Endodermal cell (in vitro differentiated cells): ENCODE measurements at regions not wholly inside any gene's neighbourhood (a gene's known extent, or its start where the extent isn't known, plus 50 kb on each side); places are given as distances from the start of the nearest gene placed in this dataset.

Experiments used
- DNase-seq: peaks from one replicate; pipeline ENCODE4 v3.0.0-alpha.2; 2017
- H3K27ac ChIP-seq: 2 replicates; pipeline ENCODE4 v1.5.1; 2013; ENCODE audit warnings: mild to moderate bottlenecking, low read depth, low read length, moderate library complexity
- H3K27me3 ChIP-seq: 2 replicates; pipeline ENCODE4 v1.6.1; 2013; ENCODE audit warnings: mild to moderate bottlenecking, low read length, moderate library complexity; ENCODE audit not compliant: insufficient read depth, control insufficient read depth, poor library complexity, severe bottlenecking
- H3K36me3 ChIP-seq: 2 replicates; pipeline ENCODE4 v1.7.0; 2013; ENCODE audit warnings: mild to moderate bottlenecking, low read length, moderate library complexity; ENCODE audit not compliant: control insufficient read depth, insufficient read depth
- H3K4me1 ChIP-seq: one replicate; pipeline ENCODE4 v1.7.0; 2013; ENCODE audit warnings: low read length; ENCODE audit not compliant: control insufficient read depth, insufficient read depth
- H3K4me3 ChIP-seq: 2 replicates; pipeline ENCODE4 v1.5.1; 2013; ENCODE audit warnings: mild to moderate bottlenecking, low read length, moderate library complexity
- H3K9ac ChIP-seq: 2 replicates; pipeline ENCODE4 v1.6.1; 2013; ENCODE audit warnings: mild to moderate bottlenecking, low read length, moderate library complexity; ENCODE audit not compliant: poor library complexity, severe bottlenecking; ENCODE audit errors: extremely low read depth
- H3K9me3 ChIP-seq: 2 replicates; pipeline ENCODE4 v1.6.1; 2013; ENCODE audit warnings: mild to moderate bottlenecking, low read length, moderate library complexity; ENCODE audit not compliant: control insufficient read depth
- H3K27ac Mint-ChIP-seq: 2 replicates; pipeline ENCODE4 v1.8.0; 2020; ENCODE audit warnings: mixed read lengths
- H3K27me3 Mint-ChIP-seq: 2 replicates; pipeline ENCODE4 v1.8.0; 2021; ENCODE audit warnings: mild to moderate bottlenecking, mixed read lengths; ENCODE audit not compliant: insufficient read depth
- H3K36me3 Mint-ChIP-seq: 2 replicates; pipeline ENCODE4 v1.8.0; 2020; ENCODE audit warnings: low read depth, mixed read lengths
- H3K4me1 Mint-ChIP-seq: 2 replicates; pipeline ENCODE4 v1.8.0; 2020; ENCODE audit warnings: mixed read lengths
- H3K4me3 Mint-ChIP-seq: 2 replicates; pipeline ENCODE4 v1.8.0; 2020; ENCODE audit warnings: mild to moderate bottlenecking, moderate library complexity, mixed read lengths
- H3K9me3 Mint-ChIP-seq: 2 replicates; pipeline ENCODE4 v1.8.0; 2020; ENCODE audit warnings: mild to moderate bottlenecking, mixed read lengths
- CTCF ChIP-seq: fragments of 200-600 bp; sonication (generic); conservative IDR thresholded peaks from 2 replicates; pipeline ENCODE4 v1.5.0; 2021; ENCODE audit warnings: antibody characterized with exemption, mild to moderate bottlenecking
- WGBS, 2 experiments: methylation state at CpG; one replicate each; pipeline versions ENCODE4 v1.1.5 to v1.1.7; 2013; ENCODE audit warnings: missing lambda C conversion rate in 2 of 2, mixed read lengths in 1 of 2; ENCODE audit not compliant: insufficient coverage in 1 of 2, insufficient read length in 1 of 2; 5-methylcytosine and 5-hydroxymethylcytosine counted together

GRCh38 chr2:240310645-240311044 lies 124.8 kb upstream of the GPC1 start:
- Mint-ChIP-seq H3K27me3 (no peaks in the 10 kb centered on the region), H3K36me3 (no peaks in the 10 kb centered on the region), H3K4me1 (peaks cover 1% of the 10 kb centered on the region), H3K4me3 (no peak overlapping the region), H3K27ac (no peak overlapping the region), H3K9me3 (peaks cover 8% of the 10 kb centered on the region)
- peak; percentile 28 for DNase-seq
- Histone ChIP-seq H3K4me1 (no peaks in the 10 kb centered on the region), H3K9me3 (no peaks in the 10 kb centered on the region), H3K27ac (no peak overlapping the region), H3K27me3 (no peaks in the 10 kb centered on the region), H3K36me3 (no peaks in the 10 kb centered on the region), H3K4me3 (no peak overlapping the region), H3K9ac (no peak overlapping the region)
- WGBS, 2 experiments: 90 to 92% methylated on average over 4 to 9 of the region's 9 CpGs
- TF ChIP-seq CTCF: no peak

- TF ChIP-seq CTCF: no peak
- H3K27ac ChIP-seq: no peak overlapping the region
- H3K9me3 Mint-ChIP-seq: peaks cover 8% of the 10 kb centered on the region
- no peaks in the 10 kb centered on the region for H3K27me3 ChIP-seq
- 92 to 94% methylated on average over 2 to 5 of the region's 6 CpGs for WGBS, 2 experiments
- H3K9me3 ChIP-seq: no peaks in the 10 kb centered on the region
- no peaks in the 10 kb centered on the region for H3K4me1 ChIP-seq
- H3K9ac ChIP-seq: no peak overlapping the region
- H3K4me3 ChIP-seq: no peak overlapping the region
- H3K36me3 Mint-ChIP-seq: no peaks in the 10 kb centered on the region
- no peaks in the 10 kb centered on the region for H3K27me3 Mint-ChIP-seq
- no peak overlapping the region for H3K4me3 Mint-ChIP-seq
- H3K36me3 ChIP-seq: no peaks in the 10 kb centered on the region
- DNase-seq: no peak
- peaks cover 1% of the 10 kb centered on the region for H3K4me1 Mint-ChIP-seq
- no peak overlapping the region for H3K27ac Mint-ChIP-seq
Observed at GRCh38 chr2:240311821-240312220, 123.6 kb upstream of the GPC1 start.

- H3K27ac ChIP-seq: no peak overlapping the region
- Mint-ChIP-seq H3K4me1 (peaks cover 3% of the 10 kb centered on the region), H3K27ac (no peak overlapping the region), H3K4me3 (no peak overlapping the region), H3K9me3 (peaks cover 1% of the 10 kb centered on the region), H3K27me3 (no peaks in the 10 kb centered on the region), H3K36me3 (no peaks in the 10 kb centered on the region)
- H3K9ac ChIP-seq: no peak overlapping the region
- H3K36me3 ChIP-seq: no peaks in the 10 kb centered on the region
- 92% methylated on average over 8 to 11 of the region's 11 CpGs for WGBS, 2 experiments
- no peaks in the 10 kb centered on the region for H3K4me1 ChIP-seq
- H3K4me3 ChIP-seq: no peak overlapping the region
- H3K27me3 ChIP-seq: no peaks in the 10 kb centered on the region
- no peak for DNase-seq
- TF ChIP-seq CTCF: no peak
- H3K9me3 ChIP-seq: no peaks in the 10 kb centered on the region
Observed at GRCh38 chr2:240319221-240319854, 116.1 kb upstream of the GPC1 start.
